ENCODE measurements at regions not wholly inside any gene's neighbourhood (a gene's known extent, or its start where the extent isn't known, plus 50 kb on each side); places are given as distances from the start of the nearest gene placed in this dataset.

DNA sequence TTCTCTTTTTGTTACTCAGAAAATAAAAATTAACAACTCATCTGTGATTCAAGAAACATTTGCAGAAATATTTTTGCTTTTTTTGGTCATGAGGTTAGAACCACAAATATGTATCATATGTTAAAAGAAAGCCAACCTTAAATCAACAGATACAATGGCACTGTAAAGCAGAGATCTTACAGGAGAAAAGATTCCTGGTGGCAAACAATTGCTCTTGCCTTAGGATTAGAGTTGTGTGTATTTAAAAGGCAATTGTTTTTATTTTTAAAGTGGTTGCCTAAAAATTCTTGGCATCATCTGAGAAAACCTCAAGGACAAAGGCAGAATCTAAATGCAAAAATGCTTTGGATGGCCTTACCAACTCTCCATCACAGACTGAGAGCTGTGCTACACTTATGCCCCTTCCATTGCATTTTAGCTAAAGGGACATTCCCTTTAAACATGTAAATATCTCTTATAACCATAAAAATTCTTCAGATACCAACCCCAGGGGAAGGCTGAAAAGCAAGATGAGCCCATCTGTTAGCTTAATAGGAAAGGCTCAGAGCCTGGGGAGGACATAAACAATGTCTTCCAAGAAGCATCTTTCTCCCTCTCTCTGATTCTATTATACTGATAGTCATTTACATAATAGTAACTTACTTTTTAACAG lies 100.4 kb downstream of the FAM114A2 start:
- TF ChIP-seq EZH2phosphoT487 (IDR thresholded peaks at IDR 0.05; ENCODE audit: borderline replicate concordance, low read depth, low read length), result no peak
- TF ChIP-seq, protein P1, sequence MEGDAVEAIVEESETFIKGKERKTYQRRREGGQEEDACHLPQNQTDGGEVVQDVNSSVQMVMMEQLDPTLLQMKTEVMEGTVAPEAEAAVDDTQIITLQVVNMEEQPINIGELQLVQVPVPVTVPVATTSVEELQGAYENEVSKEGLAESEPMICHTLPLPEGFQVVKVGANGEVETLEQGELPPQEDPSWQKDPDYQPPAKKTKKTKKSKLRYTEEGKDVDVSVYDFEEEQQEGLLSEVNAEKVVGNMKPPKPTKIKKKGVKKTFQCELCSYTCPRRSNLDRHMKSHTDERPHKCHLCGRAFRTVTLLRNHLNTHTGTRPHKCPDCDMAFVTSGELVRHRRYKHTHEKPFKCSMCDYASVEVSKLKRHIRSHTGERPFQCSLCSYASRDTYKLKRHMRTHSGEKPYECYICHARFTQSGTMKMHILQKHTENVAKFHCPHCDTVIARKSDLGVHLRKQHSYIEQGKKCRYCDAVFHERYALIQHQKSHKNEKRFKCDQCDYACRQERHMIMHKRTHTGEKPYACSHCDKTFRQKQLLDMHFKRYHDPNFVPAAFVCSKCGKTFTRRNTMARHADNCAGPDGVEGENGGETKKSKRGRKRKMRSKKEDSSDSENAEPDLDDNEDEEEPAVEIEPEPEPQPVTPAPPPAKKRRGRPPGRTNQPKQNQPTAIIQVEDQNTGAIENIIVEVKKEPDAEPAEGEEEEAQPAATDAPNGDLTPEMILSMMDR (conservative IDR thresholded peaks at IDR 0.05; ENCODE audit: low read length), result no peak
